AG09319 (cell line): ENCODE measurements at regions not wholly inside any gene's neighbourhood (a gene's known extent, or its start where the extent isn't known, plus 50 kb on each side); places are given as distances from the start of the nearest gene placed in this dataset.
"Not testable (repeated sequence)": the region's sequence is repeated elsewhere in the genome, so short reads cannot be mapped to it uniquely, and the experiment has no call there.

ENCODE experiments used
- DNase-seq: peaks from one replicate; pipeline ENCODE4 v3.0.0-alpha.2; 2010; ENCODE audit warnings: low read depth; ENCODE audit errors: extremely low read depth
- TF ChIP-seq, protein P1 (sequence below): IDR thresholded peaks from 2 replicates; pipeline ENCODE4 v1.5.1; 2011; ENCODE audit warnings: low read depth, mild to moderate bottlenecking, inconsistent platforms, low read length, moderate library complexity

DNA sequence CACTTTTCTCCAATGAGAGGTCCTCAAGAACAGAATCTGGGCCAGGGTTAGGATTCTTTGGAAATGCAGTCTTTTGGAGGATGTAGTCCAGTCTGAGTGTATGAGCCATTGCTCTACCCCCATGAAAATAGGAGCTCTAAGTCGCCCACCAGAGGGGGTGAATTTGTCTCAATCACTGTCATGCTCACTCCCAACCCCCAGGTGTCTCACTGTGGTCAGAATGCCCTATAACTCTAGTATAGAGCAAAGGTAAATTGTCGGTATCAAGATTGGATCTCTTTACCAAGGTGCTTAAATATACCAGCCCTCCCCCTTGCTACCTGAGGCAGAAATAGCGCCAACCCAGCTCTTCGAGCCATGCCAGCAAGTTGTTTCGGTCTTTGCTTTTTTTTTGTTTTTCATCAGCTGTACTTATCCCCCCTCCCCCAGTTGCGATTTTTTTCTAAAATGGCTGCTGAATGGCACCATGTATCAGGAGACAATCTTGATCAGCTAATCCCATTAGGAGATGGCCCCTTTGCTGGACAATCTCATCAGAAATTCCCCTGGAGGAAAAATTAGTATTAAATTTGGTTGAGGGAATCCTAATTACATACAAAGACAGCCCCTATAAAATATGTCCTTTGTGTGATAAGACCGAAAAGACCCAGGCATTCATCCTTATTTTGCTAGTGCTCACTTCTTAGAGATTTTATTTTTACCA, 130.7 kb downstream of the EBLN2 start:
- TF ChIP-seq, protein P1, sequence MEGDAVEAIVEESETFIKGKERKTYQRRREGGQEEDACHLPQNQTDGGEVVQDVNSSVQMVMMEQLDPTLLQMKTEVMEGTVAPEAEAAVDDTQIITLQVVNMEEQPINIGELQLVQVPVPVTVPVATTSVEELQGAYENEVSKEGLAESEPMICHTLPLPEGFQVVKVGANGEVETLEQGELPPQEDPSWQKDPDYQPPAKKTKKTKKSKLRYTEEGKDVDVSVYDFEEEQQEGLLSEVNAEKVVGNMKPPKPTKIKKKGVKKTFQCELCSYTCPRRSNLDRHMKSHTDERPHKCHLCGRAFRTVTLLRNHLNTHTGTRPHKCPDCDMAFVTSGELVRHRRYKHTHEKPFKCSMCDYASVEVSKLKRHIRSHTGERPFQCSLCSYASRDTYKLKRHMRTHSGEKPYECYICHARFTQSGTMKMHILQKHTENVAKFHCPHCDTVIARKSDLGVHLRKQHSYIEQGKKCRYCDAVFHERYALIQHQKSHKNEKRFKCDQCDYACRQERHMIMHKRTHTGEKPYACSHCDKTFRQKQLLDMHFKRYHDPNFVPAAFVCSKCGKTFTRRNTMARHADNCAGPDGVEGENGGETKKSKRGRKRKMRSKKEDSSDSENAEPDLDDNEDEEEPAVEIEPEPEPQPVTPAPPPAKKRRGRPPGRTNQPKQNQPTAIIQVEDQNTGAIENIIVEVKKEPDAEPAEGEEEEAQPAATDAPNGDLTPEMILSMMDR, result no peak
- DNase-seq, result no peak

DNA sequence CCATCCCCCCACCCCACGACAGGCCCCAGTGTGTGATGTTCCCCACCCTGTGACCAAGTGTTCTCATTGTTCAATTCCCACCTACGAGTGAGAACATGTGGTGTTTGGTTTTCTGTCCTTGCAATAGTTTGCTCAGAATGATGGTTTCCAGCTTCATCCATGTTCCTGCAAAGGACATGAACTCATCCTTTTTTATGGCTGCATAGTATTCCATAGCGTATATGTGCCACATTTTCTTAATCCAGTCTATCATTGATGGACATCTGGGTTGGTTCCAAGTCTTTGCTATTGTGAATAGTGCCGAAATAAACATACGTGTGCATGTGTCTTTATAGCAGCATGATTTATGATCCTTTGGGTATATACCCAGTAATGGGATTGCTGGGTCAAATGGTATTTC, 132.5 kb downstream of the EBLN2 start:
- DNase-seq, result not testable (repeated sequence)

DNA sequence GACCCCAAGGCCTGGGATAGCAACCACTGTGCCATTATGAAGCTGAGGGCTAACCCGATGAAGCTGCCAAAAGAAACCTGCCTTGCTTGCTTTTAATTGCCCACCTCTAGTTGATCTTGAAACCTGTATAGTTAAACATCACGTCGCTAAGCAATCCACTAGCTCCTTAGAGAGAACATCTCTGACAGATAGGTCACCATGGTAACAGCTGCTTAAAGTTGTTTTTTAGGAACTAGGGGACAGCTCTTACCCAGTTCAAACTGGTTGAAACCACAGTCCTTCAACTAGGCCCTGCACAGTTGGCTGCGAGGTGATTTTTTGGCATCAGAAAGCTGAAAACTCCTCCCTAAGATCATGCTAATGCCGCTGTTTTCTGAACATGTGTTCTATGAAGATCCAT, 135.7 kb downstream of the EBLN2 start:
- DNase-seq, result no peak
- TF ChIP-seq, protein P1, result no peak

DNA sequence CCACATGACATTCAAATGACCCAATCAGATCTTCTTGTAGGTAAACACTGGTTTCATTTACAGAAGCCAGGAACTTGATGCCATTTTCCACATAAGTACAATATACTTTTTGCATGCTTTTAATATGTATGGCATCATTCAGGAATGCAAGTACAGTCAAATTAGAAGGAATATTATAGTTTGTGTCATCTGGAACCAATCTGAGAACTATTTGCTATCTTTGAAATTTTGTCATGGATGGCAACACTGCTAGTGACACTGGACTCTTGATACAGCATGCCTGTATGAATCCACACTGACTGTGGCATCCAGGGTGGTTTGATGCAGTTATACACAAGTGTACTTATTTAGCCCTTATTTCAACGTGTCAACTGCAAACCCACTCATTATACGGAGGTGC, 141.6 kb downstream of the EBLN2 start:
- no peak for DNase-seq
- TF ChIP-seq, protein P1, result no peak

DNA sequence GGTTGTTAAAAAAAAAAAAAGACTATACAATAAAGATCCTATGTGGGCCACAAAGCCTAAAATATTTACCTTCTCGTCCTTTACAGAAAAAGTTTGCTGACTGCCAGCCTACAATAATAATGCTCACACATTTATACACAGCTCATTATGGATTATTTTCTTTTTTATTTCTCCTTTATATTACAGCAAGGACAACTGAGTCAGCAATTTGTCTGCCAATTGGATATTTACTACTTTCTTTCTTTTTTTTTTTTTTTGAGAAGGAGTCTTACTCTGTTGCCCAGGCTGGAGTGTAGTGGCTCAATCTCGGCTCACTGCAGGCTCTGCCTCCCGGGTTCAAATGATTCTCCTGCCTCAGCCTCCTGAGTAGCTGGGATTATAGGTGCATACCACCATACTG, 142.2 kb downstream of the EBLN2 start:
- DNase-seq, result no peak
- TF ChIP-seq, protein P1, result no peak

- DNase-seq, result no peak
- TF ChIP-seq, protein P1, result no peak
These were observed 143.4 kb downstream of the EBLN2 start for GRCh38 chr3:73204841-73205240.

DNA sequence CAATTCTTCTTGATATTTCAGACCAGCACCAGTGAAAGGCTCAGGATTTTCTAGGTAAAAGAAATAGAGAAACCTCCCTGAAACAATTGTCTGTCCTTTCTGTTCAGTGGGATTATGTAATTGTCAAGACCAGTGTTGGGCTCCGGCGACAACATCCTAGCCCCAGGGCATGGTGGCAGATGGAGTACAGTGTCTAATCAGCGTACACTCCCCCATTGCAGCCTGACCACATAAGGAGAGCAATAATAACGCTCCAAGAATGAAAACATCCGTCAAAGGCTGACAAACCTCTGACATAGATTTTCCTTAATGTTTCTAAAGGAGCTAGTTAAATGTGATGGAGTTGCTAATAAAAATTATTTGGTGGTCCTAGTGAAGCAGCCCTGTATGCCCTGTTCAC, 144.6 kb downstream of the EBLN2 start:
- TF ChIP-seq, protein P1, result no peak
- no peak for DNase-seq

DNA sequence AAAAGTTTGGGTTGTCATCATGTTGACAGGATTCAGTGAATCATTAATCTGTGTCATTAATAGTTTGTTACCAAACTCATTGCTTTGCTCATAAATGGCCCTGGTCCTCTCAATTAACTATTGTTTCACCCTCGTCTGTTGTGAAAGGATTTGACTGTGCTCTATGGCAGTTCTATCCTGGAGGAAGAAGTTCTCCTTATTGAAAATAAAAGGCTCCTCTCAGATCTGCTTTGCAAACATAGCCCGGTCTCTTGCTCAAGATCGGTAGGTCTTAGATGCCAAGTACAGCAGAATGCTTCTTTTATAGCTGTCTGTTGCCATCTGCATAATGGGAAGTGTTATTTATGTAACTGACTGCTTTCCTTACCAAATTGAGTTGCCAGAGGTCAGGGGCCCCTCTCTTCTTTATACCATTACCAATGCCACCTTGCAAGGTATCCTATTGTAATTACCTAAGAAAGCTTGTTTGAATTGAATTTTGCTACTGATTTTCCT, 146.5 kb downstream of the EBLN2 start:
- TF ChIP-seq, protein P1, result no peak
- no peak for DNase-seq
